Esophagus squamous epithelium (tissue), 5 donors: ENCODE measurements at regions not wholly inside any gene's neighbourhood (a gene's known extent, or its start where the extent isn't known, plus 50 kb on each side); places are given as distances from the start of the nearest gene placed in this dataset.

Experiments
- DNase-seq: peaks from one replicate; lab custom pipeline; 2025; lab: John Stamatoyannopoulos, UW
- H3K27ac ChIP-seq, 4 donors: fragments of 200-600 bp; sonication (generic); one replicate each; pipeline ENCODE4 v1.5.1; 2016 to 2019; ENCODE audit warnings: mild to moderate bottlenecking in 1 of 4
- H3K27me3 ChIP-seq, 4 donors: fragments of 200-600 bp; sonication (generic); 1 replicate in 3 of 4; 2 replicates in 1 of 4; pipeline versions ENCODE4 v1.5.1 to v1.6.0; 2017 to 2021; ENCODE audit warnings: antibody characterized with exemption in 1 of 4
- H3K36me3 ChIP-seq, 3 donors: fragments of 200-600 bp; sonication (generic); one replicate each; pipeline ENCODE4 v1.5.1; 2016 to 2019
- H3K4me1 ChIP-seq, 3 donors: fragments of 200-600 bp; sonication (generic); one replicate each; pipeline ENCODE4 v1.5.1; 2017 to 2019
- H3K4me3 ChIP-seq, 4 donors: fragments of 200-600 bp; sonication (generic); 1 replicate in 3 of 4; 2 replicates in 1 of 4; pipeline ENCODE4 v1.5.1; 2016 to 2019; ENCODE audit warnings: mild to moderate bottlenecking in 2 of 4, moderate library complexity in 1 of 4
- H3K9me3 ChIP-seq, 3 donors: fragments of 200-600 bp; sonication (generic); one replicate each; pipeline ENCODE4 v1.5.1; 2016 to 2019
- CTCF ChIP-seq, 6 experiments: fragments of 450-650 bp in 4 of 6; fragments of 200-600 bp in 2 of 6; sonication (generic) in 2 of 6; IDR thresholded peaks; one replicate each; pipeline ENCODE4 v1.5.1; 2016 to 2019; ENCODE audit warnings: antibody characterized with exemption in 6 of 6, mild to moderate bottlenecking in 4 of 6, moderate library complexity in 4 of 6
- POLR2A ChIP-seq, 4 donors: fragments of 450-650 bp; IDR thresholded peaks; one replicate each; pipeline ENCODE4 v1.6.1; 2017; ENCODE audit warnings: antibody characterized with exemption in 4 of 4, mild to moderate bottlenecking in 4 of 4, moderate library complexity in 3 of 4
- WGBS, 2 donors: methylation state at CpG; one replicate each; pipeline ENCODE4 v1.1.5; 2018; 5-methylcytosine and 5-hydroxymethylcytosine counted together
- intact Hi-C: fragments of 100-400 bp; cut with DNase I; formaldehyde crosslinking; loops from one replicate; pipeline ENCODE4 v1.15.0; 2022
- donor health status: DM: yes; HTN: yes; CAD: no.

- Histone ChIP-seq H3K4me1 (no peaks in the 10 kb centered on the region), H3K9me3 (no peaks in the 10 kb centered on the region), H3K4me3 (no peak overlapping the region), H3K27ac (no peak overlapping the region), H3K36me3 (no peaks in the 10 kb centered on the region), H3K27me3 (no peaks in the 10 kb centered on the region)
- WGBS, 2 donors = 63 to 84% methylated on average over 2 to 7 of the region's 9 CpGs
- no peak for TF ChIP-seq CTCF (IDR thresholded peaks at IDR 0.05)
- TF ChIP-seq POLR2A (IDR thresholded peaks at IDR 0.05) = no peak
- no peak for DNase-seq
- intact Hi-C loops = no loop called here
Measured at GRCh38 chr13:70967564-70967963, 859.3 kb upstream of the KLHL1 start.

DNA sequence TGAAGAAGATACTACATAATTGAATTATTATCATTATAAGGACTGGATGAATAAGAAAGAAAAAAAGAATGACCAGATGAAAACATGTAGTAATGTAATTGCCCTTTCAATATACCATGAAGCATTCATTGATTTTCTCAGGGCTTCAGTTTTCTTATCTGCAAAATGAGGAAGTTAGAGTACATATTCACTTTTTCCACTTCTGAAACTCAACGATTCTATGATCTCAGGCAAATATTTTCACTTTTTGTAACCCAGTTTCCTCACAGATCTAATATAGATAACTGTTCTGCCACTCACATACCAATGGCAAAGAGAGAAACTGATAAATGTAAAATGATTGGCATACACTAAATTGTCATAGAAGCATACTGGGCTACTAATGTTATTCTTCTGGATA is 856.6 kb upstream of the KLHL1 start:
- H3K27me3 ChIP-seq = no peaks in the 10 kb centered on the region
- no peak for DNase-seq
- intact Hi-C loops = no loop called here
- no peaks in the 10 kb centered on the region for H3K4me1 ChIP-seq
- no peak overlapping the region for H3K27ac ChIP-seq
- no peaks in the 10 kb centered on the region for H3K9me3 ChIP-seq
- no peak overlapping the region for H3K4me3 ChIP-seq
- WGBS, 2 donors = 30 to 31% methylated on average over 1 of the region's 1 CpG
- no peaks in the 10 kb centered on the region for H3K36me3 ChIP-seq
- no peak for TF ChIP-seq CTCF (IDR thresholded peaks at IDR 0.05)
- no peak for TF ChIP-seq POLR2A (IDR thresholded peaks at IDR 0.05)

DNA sequence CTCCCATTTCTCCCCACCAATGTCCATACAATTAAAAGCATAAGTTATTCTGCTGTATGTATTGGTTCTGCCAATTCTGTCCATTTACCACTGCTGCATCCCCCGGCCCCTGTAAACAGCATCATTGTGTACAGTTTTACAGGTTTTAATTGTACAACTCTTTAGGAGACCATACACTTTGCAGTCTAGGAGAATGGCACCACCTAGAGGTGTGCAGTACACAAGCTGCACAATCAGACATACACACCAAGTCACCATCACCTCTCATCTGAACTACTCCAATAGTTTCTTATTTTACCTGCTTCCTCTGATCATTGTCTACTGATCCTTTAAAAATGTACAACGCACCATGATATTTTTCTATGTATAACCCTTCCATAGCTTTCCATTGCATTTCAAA is 855.9 kb upstream of the KLHL1 start:
- H3K4me3 ChIP-seq = no peak overlapping the region
- TF ChIP-seq CTCF (IDR thresholded peaks at IDR 0.05) (no peak), POLR2A (IDR thresholded peaks at IDR 0.05) (no peak)
- no peak overlapping the region for H3K27ac ChIP-seq
- no peak for DNase-seq
- 72 to 75% methylated on average over 2 of the region's 2 CpGs for WGBS, 2 donors
- H3K9me3 ChIP-seq = no peaks in the 10 kb centered on the region
- no peaks in the 10 kb centered on the region for H3K4me1 ChIP-seq
- H3K36me3 ChIP-seq = no peaks in the 10 kb centered on the region
- H3K27me3 ChIP-seq = no peaks in the 10 kb centered on the region
- intact Hi-C loops = no loop called here

DNA sequence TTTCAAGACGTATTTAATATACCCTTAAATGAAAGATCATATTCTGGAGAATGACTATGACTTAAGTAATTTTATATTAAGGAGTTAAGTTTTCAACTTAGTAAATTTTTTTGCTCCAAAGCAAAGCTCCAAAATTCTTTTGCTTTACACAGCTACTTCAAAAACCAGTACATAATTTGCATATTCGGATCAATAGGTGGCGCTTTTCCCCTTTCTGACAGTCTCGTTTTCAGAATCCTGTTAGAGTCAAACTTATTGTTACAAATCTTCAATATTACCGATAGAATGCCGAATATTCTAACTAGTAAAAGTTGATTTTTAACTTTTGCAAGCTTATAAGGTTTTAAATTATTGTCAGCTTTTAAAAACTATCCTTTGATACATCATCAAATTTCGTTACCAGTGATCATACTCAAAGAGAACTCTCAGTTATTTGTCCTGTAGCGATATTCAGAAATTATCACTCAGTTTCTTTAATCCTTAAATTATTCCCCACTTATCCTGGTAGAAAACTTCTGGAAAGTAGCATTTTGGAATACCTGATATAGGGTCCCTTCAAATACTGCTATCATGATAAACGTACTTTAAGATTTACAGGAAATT is 852.7 kb upstream of the KLHL1 start:
- no peaks in the 10 kb centered on the region for H3K4me1 ChIP-seq
- intact Hi-C loops = no loop called here
- 36 to 37% methylated on average over 9 of the region's 9 CpGs for WGBS, 2 donors
- no peak for DNase-seq
- H3K36me3 ChIP-seq = no peaks in the 10 kb centered on the region
- H3K4me3 ChIP-seq = no peak overlapping the region
- TF ChIP-seq CTCF (IDR thresholded peaks at IDR 0.05) (peak in 4 of 6 experiments; percentile 20 to 48 (median 32)), POLR2A (IDR thresholded peaks at IDR 0.05) (no peak)
- H3K9me3 ChIP-seq = no peaks in the 10 kb centered on the region
- no peak overlapping the region for H3K27ac ChIP-seq
- no peaks in the 10 kb centered on the region for H3K27me3 ChIP-seq

GRCh38 chr13:70959035-70959775 is 851.0 kb upstream of the KLHL1 start:
- 78 to 92% methylated on average over 4 of the region's 4 CpGs for WGBS, 2 donors
- intact Hi-C loops = no loop called here
- H3K4me1 ChIP-seq = no peaks in the 10 kb centered on the region
- H3K36me3 ChIP-seq = no peaks in the 10 kb centered on the region
- TF ChIP-seq POLR2A (IDR thresholded peaks at IDR 0.05) = no peak
- no peak for TF ChIP-seq CTCF (IDR thresholded peaks at IDR 0.05)
- H3K27ac ChIP-seq = no peak overlapping the region
- H3K27me3 ChIP-seq = no peaks in the 10 kb centered on the region
- no peaks in the 10 kb centered on the region for H3K9me3 ChIP-seq
- H3K4me3 ChIP-seq = no peak overlapping the region
- no peak for DNase-seq
